Thoracic aorta (tissue), 2 donors: ENCODE measurements at regions not wholly inside any gene's neighbourhood (a gene's known extent, or its start where the extent isn't known, plus 50 kb on each side); places are given as distances from the start of the nearest gene placed in this dataset.

Experiments used
- ATAC-seq: fragments of 150-250 bp; one replicate; pipeline ENCODE4 v1.8.0; 2017; ENCODE audit warnings: low read depth; ENCODE audit not compliant: insufficient number of reproducible peaks, low FRiP score
- DNase-seq: peaks from one replicate; pipeline ENCODE4 v3.0.0-alpha.2; 2020; ENCODE audit warnings: low spot score
- H3K27ac ChIP-seq, 2 donors: fragments of 200-600 bp; sonication (generic); 1 replicate in 1 of 2; 2 replicates in 1 of 2; pipeline ENCODE4 v1.5.1; 2016; ENCODE audit warnings: mild to moderate bottlenecking in 2 of 2, moderate library complexity in 2 of 2
- H3K27me3 ChIP-seq: fragments of 200-600 bp; sonication (generic); replicated peaks from 2 replicates; pipeline ENCODE4 v1.6.0; 2016; ENCODE audit warnings: mild to moderate bottlenecking; ENCODE audit not compliant: insufficient read depth
- H3K36me3 ChIP-seq: fragments of 200-600 bp; sonication (generic); one replicate; pipeline ENCODE4 v1.5.1; 2016
- H3K4me1 ChIP-seq, 2 donors: fragments of 200-600 bp; sonication (generic); 1 replicate in 1 of 2; 2 replicates in 1 of 2; pipeline versions ENCODE4 v1.5.1 to v1.6.0; 2016; ENCODE audit warnings: low read depth in 2 of 2, mild to moderate bottlenecking in 1 of 2; ENCODE audit not compliant: control insufficient read depth in 1 of 2
- H3K4me3 ChIP-seq: fragments of 200-600 bp; sonication (generic); 2 replicates; pipeline ENCODE4 v1.5.1; 2016; ENCODE audit warnings: mild to moderate bottlenecking
- H3K9me3 ChIP-seq: fragments of 200-600 bp; sonication (generic); 2 replicates; pipeline ENCODE4 v1.5.1; 2016
- CTCF ChIP-seq: fragments of 200-600 bp; sonication (generic); IDR thresholded peaks from one replicate; pipeline ENCODE4 v1.5.1; 2019; ENCODE audit warnings: antibody characterized with exemption

GRCh38 chr3:34037260-34037659 lies 238.8 kb downstream of the PDCD6IP start:
- no peaks in the 10 kb centered on the region for H3K9me3 ChIP-seq
- DNase-seq, result no peak
- no peaks in the 10 kb centered on the region for H3K4me1 ChIP-seq
- no peak for ATAC-seq
- H3K27me3 ChIP-seq, result no peaks in the 10 kb centered on the region
- TF ChIP-seq CTCF, result no peak
- H3K27ac ChIP-seq, result no peak overlapping the region
- H3K4me3 ChIP-seq, result no peak overlapping the region
- no peaks in the 10 kb centered on the region for H3K36me3 ChIP-seq

- no peak for ATAC-seq
- Histone ChIP-seq H3K36me3 (no peaks in the 10 kb centered on the region), H3K4me1 (no peaks in the 10 kb centered on the region), H3K27me3 (no peaks in the 10 kb centered on the region), H3K27ac (no peak overlapping the region), H3K4me3 (no peak overlapping the region), H3K9me3 (no peaks in the 10 kb centered on the region)
- no peak for TF ChIP-seq CTCF
- no peak for DNase-seq
These were observed 239.7 kb downstream of the PDCD6IP start for GRCh38 chr3:34038131-34038530.

GRCh38 chr3:34046154-34046553 lies 247.7 kb downstream of the PDCD6IP start:
- TF ChIP-seq CTCF, result no peak
- Histone ChIP-seq H3K9me3 (no peaks in the 10 kb centered on the region), H3K36me3 (no peaks in the 10 kb centered on the region), H3K27ac (no peak overlapping the region), H3K27me3 (no peaks in the 10 kb centered on the region), H3K4me3 (no peak overlapping the region), H3K4me1 (peaks cover 10 to 15% of the 10 kb centered on the region in 2 donors)
- ATAC-seq, result no peak
- no peak for DNase-seq

GRCh38 chr3:34053626-34054025 lies 255.2 kb downstream of the PDCD6IP start:
- H3K36me3 ChIP-seq, result no peaks in the 10 kb centered on the region
- no peak for TF ChIP-seq CTCF
- H3K27ac ChIP-seq, result no peak overlapping the region
- H3K27me3 ChIP-seq, result no peaks in the 10 kb centered on the region
- H3K4me3 ChIP-seq, result no peak overlapping the region
- H3K4me1 ChIP-seq, result no peaks in the 10 kb centered on the region
- H3K9me3 ChIP-seq, result no peaks in the 10 kb centered on the region
- DNase-seq (no peak), ATAC-seq (no peak)

GRCh38 chr3:34056181-34056910 lies 257.9 kb downstream of the PDCD6IP start:
- ATAC-seq (no peak), DNase-seq (no peak)
- no peak for TF ChIP-seq CTCF
- Histone ChIP-seq H3K36me3 (no peaks in the 10 kb centered on the region), H3K4me1 (no peaks in the 10 kb centered on the region), H3K27ac (no peak overlapping the region), H3K4me3 (no peak overlapping the region), H3K27me3 (no peaks in the 10 kb centered on the region), H3K9me3 (no peaks in the 10 kb centered on the region)
